PC-9 (cell line): ENCODE measurements at regions not wholly inside any gene's neighbourhood (a gene's known extent, or its start where the extent isn't known, plus 50 kb on each side); places are given as distances from the start of the nearest gene placed in this dataset.

ENCODE experiments used
- BruUV-seq: library from RNA; stranded (reverse); fragments of 400-500 nt; replicated peaks from 2 replicates; lab custom pipeline; 2021; lab: Mats Ljungman, UMichigan
- CTCF ChIA-PET: fragments of 300-600 bp; sonication (Branson Sonifier 250); formaldehyde crosslinking; loops from one replicate; lab custom pipeline; 2022; ENCODE audit warnings: antibody characterized with exemption; lab: Charles Lee
- POLR2A ChIA-PET: fragments of 300-600 bp; sonication (Branson Sonifier 250); formaldehyde crosslinking; loops from one replicate; lab custom pipeline; 2022; ENCODE audit warnings: antibody characterized with exemption; ENCODE audit not compliant: unreplicated experiment; lab: Charles Lee
- DNase-seq, 2 experiments: peaks; one replicate each; pipeline versions ENCODE4 v3.0.0 to v3.0.0-alpha.2; 2015 to 2022; ENCODE audit warnings: mixed read lengths in 1 of 2
- H2AFZ ChIP-seq: fragments of 200-600 bp; sonication (generic); 2 replicates; pipeline ENCODE4 v1.8.1; 2017; ENCODE audit warnings: antibody characterized with exemption
- H3F3A ChIP-seq: fragments of 200-600 bp; sonication (generic); 2 replicates; pipeline ENCODE4 v1.8.1; 2017; ENCODE audit warnings: antibody characterized with exemption, mild to moderate bottlenecking, low read depth; ENCODE audit not compliant: insufficient read depth
- H3K27ac ChIP-seq: fragments of 200-600 bp; sonication (generic); 2 replicates; pipeline ENCODE4 v1.6.1; 2016; ENCODE audit warnings: mixed run types
- H3K27me3 ChIP-seq: fragments of 200-600 bp; sonication (generic); 2 replicates; pipeline ENCODE4 v1.6.1; 2016; ENCODE audit warnings: low read depth, mixed run types; ENCODE audit not compliant: insufficient read depth
- H3K36me3 ChIP-seq: fragments of 200-600 bp; sonication (generic); 2 replicates; pipeline ENCODE4 v1.6.1; 2016; ENCODE audit warnings: low read depth, mixed run types
- H3K4me1 ChIP-seq: fragments of 200-600 bp; sonication (generic); replicated peaks from 2 replicates; pipeline ENCODE4 v1.6.1; 2016; ENCODE audit warnings: mixed run types; ENCODE audit not compliant: insufficient read depth
- H3K4me2 ChIP-seq: fragments of 200-600 bp; sonication (generic); 2 replicates; pipeline ENCODE4 v1.6.1; 2017; ENCODE audit warnings: mixed run types
- H3K4me3 ChIP-seq: fragments of 200-600 bp; sonication (generic); 2 replicates; pipeline ENCODE4 v1.6.1; 2016; ENCODE audit warnings: mixed run types
- H3K79me2 ChIP-seq: fragments of 200-600 bp; sonication (generic); 2 replicates; pipeline ENCODE4 v1.6.1; 2017; ENCODE audit warnings: low read depth, mixed run types
- H3K9me2 ChIP-seq: fragments of 200-600 bp; sonication (generic); 2 replicates; pipeline ENCODE4 v1.8.1; 2017; ENCODE audit warnings: mild to moderate bottlenecking; ENCODE audit not compliant: insufficient read depth
- H3K9me3 ChIP-seq: fragments of 200-600 bp; sonication (generic); 2 replicates; pipeline ENCODE4 v1.8.1; 2016; ENCODE audit warnings: low read depth; ENCODE audit not compliant: insufficient read depth
- H4K20me1 ChIP-seq: fragments of 200-600 bp; sonication (generic); 2 replicates; pipeline ENCODE4 v1.8.1; 2017; ENCODE audit not compliant: insufficient read depth
- CTCF ChIP-seq: fragments of 200-600 bp; sonication (generic); conservative IDR thresholded peaks from 2 replicates; pipeline ENCODE4 v1.6.1; 2017; ENCODE audit warnings: mixed run types, antibody characterized with exemption, mild to moderate bottlenecking, moderate library complexity
- EZH2 ChIP-seq: fragments of 200-600 bp; sonication (generic); IDR thresholded peaks from 2 replicates; pipeline ENCODE4 v1.8.0; 2017; ENCODE audit warnings: antibody characterized with exemption, low read depth
- intact Hi-C: fragments of 100-400 bp; cut with micrococcal nuclease; formaldehyde crosslinking; loops from one replicate; pipeline ENCODE4 v1.10.0; 2022; ENCODE audit not compliant: unreplicated experiment

GRCh38 chr11:33454264-33454663, 197.1 kb downstream of the HIPK3 start:
- no TSS peak for BruUV-seq
- intact Hi-C loops: no loop called here
- Histone ChIP-seq H3K36me3 (no peaks in the 10 kb centered on the region), H3K9me2 (no peaks in the 10 kb centered on the region), H3K27me3 (no peaks in the 10 kb centered on the region), H2AFZ (no peak overlapping the region), H3K27ac (no peak overlapping the region), H3K4me1 (peaks cover 23% of the 10 kb centered on the region), H3K4me3 (no peak overlapping the region), H3K79me2 (no peaks in the 10 kb centered on the region), H4K20me1 (no peaks in the 10 kb centered on the region), H3F3A (peaks cover 24% of the 10 kb centered on the region), H3K9me3 (no peaks in the 10 kb centered on the region), H3K4me2 (no peak overlapping the region)
- CTCF ChIA-PET: no interaction called here
- no peak for DNase-seq
- TF ChIP-seq CTCF: no peak
- TF ChIP-seq EZH2: no peak
- POLR2A ChIA-PET: no interaction called here

- Histone ChIP-seq H3F3A (peaks cover 29% of the 10 kb centered on the region), H3K36me3 (no peaks in the 10 kb centered on the region), H3K4me1 (peaks cover 27% of the 10 kb centered on the region), H3K4me3 (no peak overlapping the region), H3K27ac (no peak overlapping the region), H2AFZ (no peak overlapping the region), H3K9me2 (no peaks in the 10 kb centered on the region), H3K27me3 (no peaks in the 10 kb centered on the region), H4K20me1 (no peaks in the 10 kb centered on the region), H3K79me2 (no peaks in the 10 kb centered on the region), H3K4me2 (no peak overlapping the region), H3K9me3 (no peaks in the 10 kb centered on the region)
- no TSS peak for BruUV-seq
- DNase-seq: peak; percentile 26 to 62
- POLR2A ChIA-PET: interaction anchor here (0.5 kb wide), 1 partner anchor 59 kb away, joined by 3 read pairs; no protein-coding TSS in a partner anchor
- CTCF ChIA-PET: no interaction called here
- intact Hi-C loops: no loop called here
- no peak for TF ChIP-seq CTCF
- TF ChIP-seq EZH2: no peak
Measured at GRCh38 chr11:33452836-33453624, 195.8 kb downstream of the HIPK3 start.

- H3K9me3 ChIP-seq: no peaks in the 10 kb centered on the region
- H2AFZ ChIP-seq: no peak overlapping the region
- H3K4me2 ChIP-seq: no peak overlapping the region
- H3F3A ChIP-seq: peaks cover 29% of the 10 kb centered on the region
- CTCF ChIA-PET: no interaction called here
- H3K27ac ChIP-seq: no peak overlapping the region
- no peaks in the 10 kb centered on the region for H4K20me1 ChIP-seq
- H3K36me3 ChIP-seq: no peaks in the 10 kb centered on the region
- no peaks in the 10 kb centered on the region for H3K27me3 ChIP-seq
- no peaks in the 10 kb centered on the region for H3K79me2 ChIP-seq
- DNase-seq: no peak
- H3K4me3 ChIP-seq: no peak overlapping the region
- BruUV-seq: no TSS peak
- TF ChIP-seq EZH2: no peak
- no peak for TF ChIP-seq CTCF
- peaks cover 27% of the 10 kb centered on the region for H3K4me1 ChIP-seq
- intact Hi-C loops: no loop called here
- POLR2A ChIA-PET: no interaction called here
- no peaks in the 10 kb centered on the region for H3K9me2 ChIP-seq
Measured at GRCh38 chr11:33451364-33451763, 194.2 kb downstream of the HIPK3 start.
